ENCODE measurements at regions not wholly inside any gene's neighbourhood (a gene's known extent, or its start where the extent isn't known, plus 50 kb on each side); places are given as distances from the start of the nearest gene placed in this dataset.

GRCh38 chr13:106696719-106697118, 128.8 kb upstream of the ARGLU1 start:
- Histone ChIP-seq H3K27me3 (ENCODE audit: insufficient read depth, low read depth) (no peaks in the 10 kb centered on the region), H3K4me2 (no peak overlapping the region), H4K20me1 (ENCODE audit: insufficient read depth) (no peaks in the 10 kb centered on the region), H3F3A (ENCODE audit: insufficient read depth, low read depth) (no peaks in the 10 kb centered on the region), H3K36me3 (ENCODE audit: low read depth) (no peaks in the 10 kb centered on the region), H3K9me3 (ENCODE audit: insufficient read depth, low read depth) (no peaks in the 10 kb centered on the region), H3K9me2 (ENCODE audit: insufficient read depth) (no peaks in the 10 kb centered on the region), H2AFZ (no peak overlapping the region), H3K4me1 (replicated peaks; ENCODE audit: insufficient read depth) (peaks cover 6% of the 10 kb centered on the region), H3K79me2 (ENCODE audit: low read depth) (no peaks in the 10 kb centered on the region), H3K27ac (no peak overlapping the region), H3K4me3 (no peak overlapping the region)
- POLR2A ChIA-PET (ENCODE audit: unreplicated experiment): no interaction called here
- no peak for TF ChIP-seq CTCF (conservative IDR thresholded peaks at IDR 0.05)
- TF ChIP-seq EZH2 (IDR thresholded peaks at IDR 0.05; ENCODE audit: low read depth): no peak
- no TSS peak for BruUV-seq (replicated peaks)
- no peak for DNase-seq
- intact Hi-C loops (cut with micrococcal nuclease; ENCODE audit: unreplicated experiment): no loop called here
- CTCF ChIA-PET: no interaction called here

- intact Hi-C loops (cut with micrococcal nuclease; ENCODE audit: unreplicated experiment): no loop called here
- TF ChIP-seq EZH2 (IDR thresholded peaks at IDR 0.05; ENCODE audit: low read depth) (no peak), CTCF (conservative IDR thresholded peaks at IDR 0.05) (no peak)
- no TSS peak for BruUV-seq (replicated peaks)
- no peak overlapping the region for H3K4me2 ChIP-seq
- H3K4me1 ChIP-seq (replicated peaks; ENCODE audit: insufficient read depth): peaks cover 11% of the 10 kb centered on the region
- H3K79me2 ChIP-seq (ENCODE audit: low read depth): no peaks in the 10 kb centered on the region
- H3K9me3 ChIP-seq (ENCODE audit: insufficient read depth, low read depth): no peaks in the 10 kb centered on the region
- ChIA-PET POLR2A (ENCODE audit: unreplicated experiment) (no interaction called here), CTCF (no interaction called here)
- no peak overlapping the region for H2AFZ ChIP-seq
- no peak for DNase-seq
- no peaks in the 10 kb centered on the region for H3K9me2 ChIP-seq (ENCODE audit: insufficient read depth)
- H4K20me1 ChIP-seq (ENCODE audit: insufficient read depth): no peaks in the 10 kb centered on the region
- no peak overlapping the region for H3K27ac ChIP-seq
- H3K27me3 ChIP-seq (ENCODE audit: insufficient read depth, low read depth): no peaks in the 10 kb centered on the region
- H3F3A ChIP-seq (ENCODE audit: insufficient read depth, low read depth): no peaks in the 10 kb centered on the region
- no peaks in the 10 kb centered on the region for H3K36me3 ChIP-seq (ENCODE audit: low read depth)
- no peak overlapping the region for H3K4me3 ChIP-seq
These were observed 128.2 kb upstream of the ARGLU1 start for GRCh38 chr13:106696140-106696539.

GRCh38 chr13:106695139-106695538, 127.2 kb upstream of the ARGLU1 start:
- no peak overlapping the region for H3K27ac ChIP-seq
- TF ChIP-seq EZH2 (IDR thresholded peaks at IDR 0.05; ENCODE audit: low read depth): no peak
- no peak for TF ChIP-seq CTCF (conservative IDR thresholded peaks at IDR 0.05)
- H3K9me3 ChIP-seq (ENCODE audit: insufficient read depth, low read depth): no peaks in the 10 kb centered on the region
- DNase-seq: no peak
- no peak overlapping the region for H3K4me3 ChIP-seq
- no peaks in the 10 kb centered on the region for H3K79me2 ChIP-seq (ENCODE audit: low read depth)
- no peak overlapping the region for H3K4me2 ChIP-seq
- H3K27me3 ChIP-seq (ENCODE audit: insufficient read depth, low read depth): no peaks in the 10 kb centered on the region
- H3K9me2 ChIP-seq (ENCODE audit: insufficient read depth): no peaks in the 10 kb centered on the region
- H2AFZ ChIP-seq: no peak overlapping the region
- CTCF ChIA-PET: no interaction called here
- POLR2A ChIA-PET (ENCODE audit: unreplicated experiment): no interaction called here
- H3F3A ChIP-seq (ENCODE audit: insufficient read depth, low read depth): no peaks in the 10 kb centered on the region
- H3K36me3 ChIP-seq (ENCODE audit: low read depth): no peaks in the 10 kb centered on the region
- no peaks in the 10 kb centered on the region for H4K20me1 ChIP-seq (ENCODE audit: insufficient read depth)
- no TSS peak for BruUV-seq (replicated peaks)
- intact Hi-C loops (cut with micrococcal nuclease; ENCODE audit: unreplicated experiment): no loop called here
- peaks cover 11% of the 10 kb centered on the region for H3K4me1 ChIP-seq (replicated peaks; ENCODE audit: insufficient read depth)
